ENCODE measurements at regions not wholly inside any gene's neighbourhood (a gene's known extent, or its start where the extent isn't known, plus 50 kb on each side); places are given as distances from the start of the nearest gene placed in this dataset.

DNA sequence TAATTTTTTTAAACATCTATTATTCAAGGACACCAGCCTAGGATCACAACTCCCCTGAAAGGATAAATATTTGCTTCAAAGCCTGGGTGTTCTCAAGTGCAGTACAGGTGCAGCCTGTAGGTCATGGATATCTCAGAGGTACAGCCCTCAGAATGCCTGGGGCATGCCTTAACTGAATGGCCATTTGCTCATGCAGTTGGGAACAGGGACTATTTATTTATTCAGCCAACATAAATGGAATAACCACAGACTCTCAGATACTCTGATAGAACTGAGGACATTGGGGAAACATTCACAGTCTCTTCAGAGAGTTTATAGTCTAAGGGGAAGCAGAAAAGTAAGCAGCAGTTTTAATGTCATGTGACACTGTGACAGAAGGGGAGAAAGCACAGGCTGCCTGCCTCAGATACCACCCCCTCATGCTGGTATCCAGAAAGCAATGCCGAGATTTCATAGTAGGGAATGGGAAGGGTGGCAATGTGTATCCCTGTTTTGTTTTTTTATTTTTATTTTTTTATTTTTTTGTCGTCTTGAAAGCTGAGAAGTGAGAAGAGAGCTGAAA is 112.6 kb downstream of the MACIR start:
- Mint-ChIP-seq H3K4me3 (no peak overlapping the region), H3K27me3 (peaks cover 2 to 14% of the 10 kb centered on the region in 2 donors), H3K36me3 (no peaks in the 10 kb centered on the region), H3K27ac (no peak overlapping the region), H3K9me3 (peaks cover 5 to 10% (median 9%) of the 10 kb centered on the region in 3 donors), H3K4me1 (no peaks in the 10 kb centered on the region)
- POLR2A ChIA-PET: no interaction called here
- peaks cover 0 to 3% of the 10 kb centered on the region in 2 experiments for H3K27me3 ChIP-seq (replicated peaks in 1 of 2; ENCODE audit: control insufficient read depth in 2 of 2, extremely low read depth in 1 of 2, insufficient read depth in 2 of 2, low read length in 1 of 2)
- no peak overlapping the region for H3K27ac ChIP-seq (ENCODE audit: low read length)
- WGBS (ENCODE audit: insufficient coverage): 100% methylated on average over 1 of the region's 2 CpGs
- ATAC-seq (replicated peaks in 1 of 4) (no peak), DNase-seq (no peak)
- H3K4me3 ChIP-seq (ENCODE audit: control insufficient read depth in 1 of 2, extremely low read depth in 1 of 2, low read length in 1 of 2): no peak overlapping the region
- CTCF ChIA-PET: interaction anchor here (0.6 to 0.7 kb wide), 2 partner anchors 9 to 142 kb away, joined by 3 to 4 read pairs; no protein-coding TSS in a partner anchor
- H3K36me3 ChIP-seq (ENCODE audit: control insufficient read depth in 2 of 2, extremely low read depth in 1 of 2, insufficient read depth in 1 of 2, low read length in 1 of 2): no peaks in the 10 kb centered on the region
- no peaks in the 10 kb centered on the region for H3K4me1 ChIP-seq (ENCODE audit: control insufficient read depth in 1 of 2, extremely low read depth in 1 of 2, insufficient read depth in 2 of 2, low read length in 2 of 2)
- H3K9me3 ChIP-seq: no peaks in the 10 kb centered on the region

DNA sequence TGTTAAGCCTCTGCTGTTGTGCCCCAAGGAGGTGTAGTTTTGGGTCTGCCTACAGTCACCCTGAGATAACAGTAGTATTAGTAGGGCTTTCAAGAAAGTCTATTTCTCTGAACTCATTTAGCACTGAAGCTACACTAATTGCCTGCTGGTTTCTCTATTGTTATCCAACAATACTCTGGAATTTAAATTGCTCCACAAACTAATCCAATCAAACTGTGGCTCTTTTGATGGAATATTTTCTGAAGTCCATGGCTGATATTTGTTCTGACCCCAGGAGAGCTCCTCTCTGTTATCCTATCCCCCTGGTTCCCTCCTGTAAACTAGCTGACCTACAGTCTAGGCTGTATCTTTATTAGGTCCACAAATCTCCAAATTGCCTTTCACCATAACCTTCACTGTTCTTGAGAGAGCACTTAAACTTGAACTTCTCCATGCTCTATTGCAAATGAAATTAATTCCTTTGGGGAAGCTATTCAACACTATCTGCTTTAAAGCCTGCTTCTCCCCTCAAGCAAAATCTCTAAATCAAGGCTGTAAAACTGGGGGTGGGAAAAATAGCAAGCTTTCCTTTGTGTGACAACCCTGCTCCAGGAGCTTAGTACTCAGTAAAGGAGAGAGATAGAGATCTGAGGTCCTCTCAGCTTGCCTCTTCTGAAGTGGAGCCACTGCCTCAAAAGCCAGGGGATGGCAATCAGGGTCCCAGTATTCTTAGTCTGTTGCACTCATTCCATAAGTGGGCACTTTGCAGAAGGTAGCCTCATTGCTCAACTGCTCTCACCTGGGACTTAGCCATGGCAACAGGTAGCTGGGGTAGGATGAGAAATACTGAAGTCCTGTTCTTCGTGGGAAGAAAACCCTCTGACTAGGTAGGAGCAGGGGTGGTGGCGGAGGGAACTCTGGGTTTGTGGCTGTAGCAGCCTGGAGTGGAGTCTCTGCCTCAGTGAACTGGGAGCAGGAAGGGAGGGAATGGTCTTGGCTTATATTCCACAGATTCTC is 110.9 kb downstream of the MACIR start:
- ATAC-seq (replicated peaks in 1 of 4) (no peak), DNase-seq (no peak)
- Mint-ChIP-seq H3K27me3 (peaks cover 2 to 14% of the 10 kb centered on the region in 2 donors), H3K9me3 (peaks cover 5 to 10% (median 9%) of the 10 kb centered on the region in 3 donors), H3K4me1 (no peaks in the 10 kb centered on the region), H3K27ac (no peak overlapping the region), H3K4me3 (no peak overlapping the region), H3K36me3 (no peaks in the 10 kb centered on the region)
- no peak overlapping the region for H3K4me3 ChIP-seq (ENCODE audit: control insufficient read depth in 1 of 2, extremely low read depth in 1 of 2, low read length in 1 of 2)
- no CpG with 5 or more reads among the region's 2 CpGs for WGBS (ENCODE audit: insufficient coverage)
- peaks cover 0 to 3% of the 10 kb centered on the region in 2 experiments for H3K27me3 ChIP-seq (replicated peaks in 1 of 2; ENCODE audit: control insufficient read depth in 2 of 2, extremely low read depth in 1 of 2, insufficient read depth in 2 of 2, low read length in 1 of 2)
- ChIA-PET POLR2A (no interaction called here), CTCF (no interaction called here)
- no peak overlapping the region for H3K27ac ChIP-seq (ENCODE audit: low read length)
- no peaks in the 10 kb centered on the region for H3K4me1 ChIP-seq (ENCODE audit: control insufficient read depth in 1 of 2, extremely low read depth in 1 of 2, insufficient read depth in 2 of 2, low read length in 2 of 2)
- H3K36me3 ChIP-seq (ENCODE audit: control insufficient read depth in 2 of 2, extremely low read depth in 1 of 2, insufficient read depth in 1 of 2, low read length in 1 of 2): no peaks in the 10 kb centered on the region
- H3K9me3 ChIP-seq: no peaks in the 10 kb centered on the region

DNA sequence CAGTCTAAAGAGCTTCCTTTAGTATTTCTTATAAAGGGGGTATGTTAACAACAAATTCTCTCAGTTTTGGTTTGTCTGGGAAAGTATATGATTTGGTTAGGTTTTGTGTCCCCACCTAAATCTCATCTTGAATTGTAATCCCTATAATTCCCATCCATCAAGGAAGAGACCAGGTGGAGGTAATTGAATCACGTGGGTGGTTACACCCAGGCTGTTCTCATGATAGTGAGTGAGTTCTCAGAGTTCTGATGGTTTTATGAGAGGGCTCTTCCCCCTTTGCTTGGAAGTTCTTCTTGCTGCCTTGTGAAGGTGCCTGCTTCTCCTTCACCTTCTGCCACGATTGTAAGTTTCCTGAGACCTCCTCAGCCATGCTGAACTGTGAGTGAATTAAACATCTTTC is 109.1 kb downstream of the MACIR start:
- ATAC-seq (replicated peaks in 1 of 4): no peak
- no peak for DNase-seq
- peaks cover 2 to 11% of the 10 kb centered on the region in 2 donors for H3K27me3 Mint-ChIP-seq
- WGBS (ENCODE audit: insufficient coverage): no CpG with 5 or more reads among the region's 2 CpGs
- no peaks in the 10 kb centered on the region for H3K4me1 Mint-ChIP-seq
- no peaks in the 10 kb centered on the region for H3K36me3 ChIP-seq (ENCODE audit: control insufficient read depth in 2 of 2, extremely low read depth in 1 of 2, insufficient read depth in 1 of 2, low read length in 1 of 2)
- no peaks in the 10 kb centered on the region for H3K9me3 ChIP-seq
- no peak overlapping the region for H3K27ac ChIP-seq (ENCODE audit: low read length)
- peaks cover 0 to 3% of the 10 kb centered on the region in 2 experiments for H3K27me3 ChIP-seq (replicated peaks in 1 of 2; ENCODE audit: control insufficient read depth in 2 of 2, extremely low read depth in 1 of 2, insufficient read depth in 2 of 2, low read length in 1 of 2)
- H3K27ac Mint-ChIP-seq: no peak overlapping the region
- H3K4me3 Mint-ChIP-seq: no peak overlapping the region
- POLR2A ChIA-PET: no interaction called here
- no peaks in the 10 kb centered on the region for H3K36me3 Mint-ChIP-seq
- H3K9me3 Mint-ChIP-seq: peaks cover 5 to 10% (median 9%) of the 10 kb centered on the region in 3 donors
- CTCF ChIA-PET: no interaction called here
- H3K4me3 ChIP-seq (ENCODE audit: control insufficient read depth in 1 of 2, extremely low read depth in 1 of 2, low read length in 1 of 2): no peak overlapping the region
- no peaks in the 10 kb centered on the region for H3K4me1 ChIP-seq (ENCODE audit: control insufficient read depth in 1 of 2, extremely low read depth in 1 of 2, insufficient read depth in 2 of 2, low read length in 2 of 2)

DNA sequence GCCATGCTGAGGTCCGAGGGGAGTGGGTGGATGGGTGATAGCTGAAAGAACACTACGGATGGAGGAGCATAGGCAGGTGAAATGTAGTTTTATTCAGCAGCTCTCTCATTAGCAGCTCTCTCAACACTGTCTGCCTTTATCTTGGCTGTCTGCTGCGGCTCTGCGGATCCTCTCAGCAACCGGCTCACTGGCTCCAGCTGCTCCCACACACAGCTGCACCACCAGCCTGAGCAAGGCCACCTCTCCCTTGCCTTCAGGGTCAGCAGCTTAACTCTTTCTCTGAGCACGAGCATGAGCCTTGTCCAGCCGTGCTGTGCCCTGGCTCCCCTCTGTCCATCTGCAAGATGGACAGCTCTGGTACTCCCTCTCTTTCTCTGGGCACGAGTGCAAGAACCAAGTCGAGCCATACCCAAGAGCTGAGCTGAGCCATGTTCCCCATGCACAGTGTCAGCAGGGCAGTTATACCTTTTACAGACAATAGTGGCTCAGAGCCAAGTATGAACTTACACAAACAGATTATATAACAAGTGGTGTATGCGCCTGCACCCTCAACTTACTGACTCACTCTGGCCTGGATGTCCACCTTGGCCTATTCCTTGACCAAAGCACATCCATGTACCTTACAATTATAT is 108.5 kb downstream of the MACIR start:
- H3K9me3 ChIP-seq: no peaks in the 10 kb centered on the region
- H3K27ac Mint-ChIP-seq: no peak overlapping the region
- no peak overlapping the region for H3K4me3 ChIP-seq (ENCODE audit: control insufficient read depth in 1 of 2, extremely low read depth in 1 of 2, low read length in 1 of 2)
- peaks cover 2 to 8% of the 10 kb centered on the region in 2 donors for H3K27me3 Mint-ChIP-seq
- H3K4me1 ChIP-seq (ENCODE audit: control insufficient read depth in 1 of 2, extremely low read depth in 1 of 2, insufficient read depth in 2 of 2, low read length in 2 of 2): no peaks in the 10 kb centered on the region
- peaks cover 0 to 3% of the 10 kb centered on the region in 2 experiments for H3K27me3 ChIP-seq (replicated peaks in 1 of 2; ENCODE audit: control insufficient read depth in 2 of 2, extremely low read depth in 1 of 2, insufficient read depth in 2 of 2, low read length in 1 of 2)
- ATAC-seq (replicated peaks in 1 of 4) (no peak), DNase-seq (no peak)
- ChIA-PET CTCF (no interaction called here), POLR2A (no interaction called here)
- H3K27ac ChIP-seq (ENCODE audit: low read length): no peak overlapping the region
- no peak overlapping the region for H3K4me3 Mint-ChIP-seq
- H3K4me1 Mint-ChIP-seq: no peaks in the 10 kb centered on the region
- H3K36me3 ChIP-seq (ENCODE audit: control insufficient read depth in 2 of 2, extremely low read depth in 1 of 2, insufficient read depth in 1 of 2, low read length in 1 of 2): no peaks in the 10 kb centered on the region
- H3K36me3 Mint-ChIP-seq: no peaks in the 10 kb centered on the region
- WGBS (ENCODE audit: insufficient coverage): 91% methylated on average over 7 of the region's 10 CpGs
- peaks cover 5 to 10% (median 9%) of the 10 kb centered on the region in 3 donors for H3K9me3 Mint-ChIP-seq

DNA sequence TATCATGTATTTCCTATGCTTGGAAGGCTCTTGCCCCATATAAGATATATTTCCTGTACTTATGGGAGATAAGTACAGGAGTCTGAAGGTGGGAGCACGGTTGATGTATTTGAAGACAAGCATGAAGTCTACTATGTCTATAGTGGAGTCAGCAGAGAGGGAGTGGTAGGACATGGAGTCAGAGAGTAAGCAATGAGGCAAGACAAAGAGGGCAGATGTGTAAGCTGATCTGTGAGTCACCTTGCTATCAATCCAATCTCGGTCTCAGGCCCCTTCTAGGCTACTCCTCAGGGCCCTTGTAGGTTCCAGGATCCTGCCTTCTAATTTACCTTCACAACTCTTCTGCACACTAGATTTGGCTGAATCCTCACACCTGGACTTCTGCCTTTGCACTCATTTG is 105.5 kb downstream of the MACIR start:
- Histone ChIP-seq H3K27ac (ENCODE audit: low read length) (no peak overlapping the region), H3K4me1 (ENCODE audit: control insufficient read depth in 1 of 2, extremely low read depth in 1 of 2, insufficient read depth in 2 of 2, low read length in 2 of 2) (no peaks in the 10 kb centered on the region), H3K9me3 (no peaks in the 10 kb centered on the region), H3K4me3 (ENCODE audit: control insufficient read depth in 1 of 2, extremely low read depth in 1 of 2, low read length in 1 of 2) (no peak overlapping the region), H3K27me3 (replicated peaks in 1 of 2; ENCODE audit: control insufficient read depth in 2 of 2, extremely low read depth in 1 of 2, insufficient read depth in 2 of 2, low read length in 1 of 2) (peaks cover 0 to 3% of the 10 kb centered on the region in 2 experiments), H3K36me3 (ENCODE audit: control insufficient read depth in 2 of 2, extremely low read depth in 1 of 2, insufficient read depth in 1 of 2, low read length in 1 of 2) (no peaks in the 10 kb centered on the region)
- ChIA-PET CTCF (no interaction called here), POLR2A (no interaction called here)
- Mint-ChIP-seq H3K4me3 (no peak overlapping the region), H3K27me3 (peaks cover 0 to 2% of the 10 kb centered on the region in 2 donors), H3K27ac (no peak overlapping the region), H3K9me3 (peaks cover 8 to 10% (median 9%) of the 10 kb centered on the region in 3 donors), H3K36me3 (no peaks in the 10 kb centered on the region), H3K4me1 (no peaks in the 10 kb centered on the region)
- 91% methylated on average over 1 of the region's 2 CpGs for WGBS (ENCODE audit: insufficient coverage)
- DNase-seq (no peak), ATAC-seq (replicated peaks in 1 of 4) (no peak)

DNA sequence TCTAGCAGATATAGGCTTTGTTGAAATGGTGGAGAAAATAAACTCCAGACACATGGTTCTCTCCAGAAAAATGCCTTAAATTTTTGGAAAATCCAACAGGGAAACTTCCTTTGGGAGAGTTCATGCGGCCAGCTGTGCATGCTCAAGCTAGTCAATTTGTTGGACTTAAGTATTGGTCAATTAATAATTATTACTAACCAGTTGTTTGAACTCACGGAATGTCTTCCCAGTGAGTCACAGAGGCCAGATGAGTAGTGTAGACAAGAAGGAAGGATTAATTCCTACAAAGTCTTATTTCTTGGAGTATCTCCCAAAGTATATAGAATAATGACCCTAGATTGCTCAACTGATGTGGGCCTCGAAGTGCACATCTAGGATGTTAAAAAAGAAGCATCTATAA is 103.6 kb downstream of the MACIR start:
- no peaks in the 10 kb centered on the region for H3K4me1 ChIP-seq (ENCODE audit: control insufficient read depth in 1 of 2, extremely low read depth in 1 of 2, insufficient read depth in 2 of 2, low read length in 2 of 2)
- no peaks in the 10 kb centered on the region for H3K36me3 ChIP-seq (ENCODE audit: control insufficient read depth in 2 of 2, extremely low read depth in 1 of 2, insufficient read depth in 1 of 2, low read length in 1 of 2)
- no peak overlapping the region for H3K4me3 ChIP-seq (ENCODE audit: control insufficient read depth in 1 of 2, extremely low read depth in 1 of 2, low read length in 1 of 2)
- CTCF ChIA-PET: no interaction called here
- H3K27ac ChIP-seq (ENCODE audit: low read length): no peak overlapping the region
- no CpG with 5 or more reads among the region's 3 CpGs for WGBS (ENCODE audit: insufficient coverage)
- Mint-ChIP-seq H3K27me3 (no peaks in the 10 kb centered on the region), H3K9me3 (peaks cover 0 to 4% (median 0%) of the 10 kb centered on the region in 3 donors), H3K36me3 (no peaks in the 10 kb centered on the region), H3K4me3 (no peak overlapping the region), H3K27ac (no peak overlapping the region), H3K4me1 (no peaks in the 10 kb centered on the region)
- ATAC-seq (replicated peaks in 1 of 4) (no peak), DNase-seq (no peak)
- peaks cover 0 to 3% of the 10 kb centered on the region in 2 experiments for H3K27me3 ChIP-seq (replicated peaks in 1 of 2; ENCODE audit: control insufficient read depth in 2 of 2, extremely low read depth in 1 of 2, insufficient read depth in 2 of 2, low read length in 1 of 2)
- H3K9me3 ChIP-seq: no peaks in the 10 kb centered on the region
- POLR2A ChIA-PET: no interaction called here

All from T-cell (primary cell).